Smooth muscle cell (in vitro differentiated cells): ENCODE measurements at regions not wholly inside any gene's neighbourhood (a gene's known extent, or its start where the extent isn't known, plus 50 kb on each side); places are given as distances from the start of the nearest gene placed in this dataset.
"Not testable (repeated sequence)": the region's sequence is repeated elsewhere in the genome, so short reads cannot be mapped to it uniquely, and the experiment has no call there.

Experiments used
- DNase-seq: peaks from one replicate; lab custom pipeline; 2025; ENCODE audit not compliant: unreplicated experiment; lab: John Stamatoyannopoulos, UW
- H2AFZ ChIP-seq: fragments of 200-600 bp; sonication (generic); 2 replicates; pipeline ENCODE4 v1.6.0; 2016; ENCODE audit warnings: antibody characterized with exemption, low read depth, mild to moderate bottlenecking
- H3F3A ChIP-seq: fragments of 200-600 bp; sonication (generic); 2 replicates; pipeline ENCODE4 v1.6.0; 2017; ENCODE audit warnings: antibody characterized with exemption, low read depth
- H3K27ac ChIP-seq: fragments of 200-600 bp; sonication (generic); 2 replicates; pipeline ENCODE4 v1.5.1; 2016; ENCODE audit warnings: low read depth, mild to moderate bottlenecking
- H3K27me3 ChIP-seq: fragments of 200-600 bp; sonication (generic); 2 replicates; pipeline ENCODE4 v1.6.1; 2016; ENCODE audit warnings: low read depth, mild to moderate bottlenecking
- H3K36me3 ChIP-seq: fragments of 200-600 bp; sonication (generic); 2 replicates; pipeline ENCODE4 v1.5.1; 2016; ENCODE audit warnings: low read depth
- H3K4me1 ChIP-seq: fragments of 200-600 bp; sonication (generic); 2 replicates; pipeline ENCODE4 v1.5.1; 2016; ENCODE audit warnings: low read depth
- H3K4me2 ChIP-seq: fragments of 200-600 bp; sonication (generic); 2 replicates; pipeline ENCODE4 v1.6.0; 2016; ENCODE audit warnings: mild to moderate bottlenecking
- H3K4me3 ChIP-seq: fragments of 200-600 bp; sonication (generic); 2 replicates; pipeline ENCODE4 v1.5.1; 2016; ENCODE audit warnings: mild to moderate bottlenecking
- H3K79me2 ChIP-seq: fragments of 200-600 bp; sonication (generic); 2 replicates; pipeline ENCODE4 v1.6.0; 2016; ENCODE audit warnings: low read depth, mild to moderate bottlenecking
- H3K9ac ChIP-seq: fragments of 200-600 bp; sonication (generic); 2 replicates; pipeline ENCODE4 v1.6.0; 2016; ENCODE audit warnings: low read depth
- H3K9me3 ChIP-seq: fragments of 200-600 bp; sonication (generic); replicated peaks from 2 replicates; pipeline ENCODE4 v1.5.1; 2016; ENCODE audit warnings: low read depth
- H4K20me1 ChIP-seq: fragments of 200-600 bp; sonication (generic); 2 replicates; pipeline ENCODE4 v1.6.0; 2016; ENCODE audit warnings: low read depth
- WGBS: methylation state at CpG from one replicate; pipeline ENCODE4 v1.1.7; 2016; ENCODE audit warnings: low lambda C conversion rate; 5-methylcytosine and 5-hydroxymethylcytosine counted together
- TF ChIP-seq, protein P1 (sequence below): fragments of 200-600 bp; sonication (generic); IDR thresholded peaks from 2 replicates; pipeline ENCODE4 v1.5.1; 2017; ENCODE audit warnings: borderline replicate concordance, mild to moderate bottlenecking, antibody characterized with exemption; ENCODE audit not compliant: insufficient read depth, poor library complexity, severe bottlenecking

DNA sequence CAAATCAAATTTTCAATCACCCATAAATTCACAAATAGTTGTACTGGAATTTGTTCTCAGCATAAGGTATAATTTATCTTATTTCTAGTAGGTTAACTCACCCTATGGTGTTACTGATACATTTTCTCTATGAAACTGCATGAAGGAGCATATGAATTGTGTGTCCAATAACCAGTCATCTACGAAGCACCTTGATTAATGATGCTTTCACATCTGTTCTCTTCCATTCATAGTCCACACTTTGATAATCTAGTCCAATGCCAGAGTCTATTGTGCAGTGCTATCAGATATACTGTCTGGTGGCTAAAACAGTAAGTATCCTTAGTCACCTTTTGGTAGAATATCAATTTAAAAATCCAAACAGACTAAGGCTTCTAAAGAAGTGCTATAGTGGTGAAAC is 876.0 kb downstream of the RPS29 start:
- Histone ChIP-seq H3K27ac (no peak overlapping the region), H3K79me2 (no peaks in the 10 kb centered on the region), H4K20me1 (no peaks in the 10 kb centered on the region), H3K36me3 (no peaks in the 10 kb centered on the region), H3K4me1 (no peaks in the 10 kb centered on the region), H2AFZ (no peak overlapping the region), H3K4me3 (no peak overlapping the region), H3K27me3 (no peaks in the 10 kb centered on the region), H3F3A (no peaks in the 10 kb centered on the region), H3K9ac (no peak overlapping the region), H3K9me3 (no peaks in the 10 kb centered on the region), H3K4me2 (no peak overlapping the region)
- no peak for DNase-seq
- TF ChIP-seq, protein P1, sequence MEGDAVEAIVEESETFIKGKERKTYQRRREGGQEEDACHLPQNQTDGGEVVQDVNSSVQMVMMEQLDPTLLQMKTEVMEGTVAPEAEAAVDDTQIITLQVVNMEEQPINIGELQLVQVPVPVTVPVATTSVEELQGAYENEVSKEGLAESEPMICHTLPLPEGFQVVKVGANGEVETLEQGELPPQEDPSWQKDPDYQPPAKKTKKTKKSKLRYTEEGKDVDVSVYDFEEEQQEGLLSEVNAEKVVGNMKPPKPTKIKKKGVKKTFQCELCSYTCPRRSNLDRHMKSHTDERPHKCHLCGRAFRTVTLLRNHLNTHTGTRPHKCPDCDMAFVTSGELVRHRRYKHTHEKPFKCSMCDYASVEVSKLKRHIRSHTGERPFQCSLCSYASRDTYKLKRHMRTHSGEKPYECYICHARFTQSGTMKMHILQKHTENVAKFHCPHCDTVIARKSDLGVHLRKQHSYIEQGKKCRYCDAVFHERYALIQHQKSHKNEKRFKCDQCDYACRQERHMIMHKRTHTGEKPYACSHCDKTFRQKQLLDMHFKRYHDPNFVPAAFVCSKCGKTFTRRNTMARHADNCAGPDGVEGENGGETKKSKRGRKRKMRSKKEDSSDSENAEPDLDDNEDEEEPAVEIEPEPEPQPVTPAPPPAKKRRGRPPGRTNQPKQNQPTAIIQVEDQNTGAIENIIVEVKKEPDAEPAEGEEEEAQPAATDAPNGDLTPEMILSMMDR: no peak
- WGBS: 93% methylated on average over 1 of the region's 1 CpG

DNA sequence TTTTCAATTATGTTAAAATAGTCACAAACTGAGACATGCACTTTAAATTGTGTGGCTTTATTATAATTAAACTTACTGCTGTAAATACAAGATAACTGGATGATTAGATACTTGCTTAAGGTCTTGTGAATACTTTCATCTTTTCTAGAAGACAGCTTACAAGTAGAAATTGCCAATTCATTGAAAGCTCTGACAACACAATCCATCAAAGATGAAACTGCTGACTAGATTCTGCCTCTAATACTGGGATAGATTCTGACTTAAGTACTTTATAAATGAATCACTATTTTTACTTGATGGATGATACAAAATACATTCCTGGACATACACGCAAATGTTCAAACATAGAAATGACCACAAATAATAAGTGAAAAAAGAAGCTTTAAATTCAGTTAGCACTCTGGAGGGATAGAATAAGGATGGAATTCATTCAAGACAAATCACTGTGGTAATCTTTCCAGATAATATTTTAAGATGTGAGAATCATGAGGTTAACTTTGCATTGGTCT is 876.8 kb downstream of the RPS29 start:
- Histone ChIP-seq H3F3A (no peaks in the 10 kb centered on the region), H3K4me2 (no peak overlapping the region), H3K27ac (no peak overlapping the region), H3K9me3 (no peaks in the 10 kb centered on the region), H3K4me3 (no peak overlapping the region), H3K36me3 (no peaks in the 10 kb centered on the region), H4K20me1 (no peaks in the 10 kb centered on the region), H3K27me3 (no peaks in the 10 kb centered on the region), H3K4me1 (no peaks in the 10 kb centered on the region), H3K79me2 (no peaks in the 10 kb centered on the region), H2AFZ (no peak overlapping the region), H3K9ac (no peak overlapping the region)
- no peak for DNase-seq
- WGBS: 91% methylated on average over 1 of the region's 1 CpG
- TF ChIP-seq, protein P1: no peak

DNA sequence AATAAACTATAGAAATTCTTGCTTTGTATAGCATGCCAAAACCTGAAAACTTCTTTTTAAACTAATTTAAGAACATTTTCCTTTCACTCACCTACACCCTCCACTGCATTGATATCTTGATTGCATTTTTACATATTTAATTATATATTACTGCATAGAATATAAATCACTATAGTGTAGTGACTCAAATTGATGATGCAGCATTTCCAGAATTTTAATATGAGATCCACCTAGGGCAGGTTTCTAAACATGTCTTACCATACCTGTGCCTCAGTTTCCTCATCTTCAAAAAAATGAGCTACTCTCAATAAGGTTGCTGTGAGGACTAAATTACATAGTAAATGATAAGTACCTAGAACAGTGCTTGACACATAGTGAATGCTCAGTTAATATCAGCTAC is 881.5 kb downstream of the RPS29 start:
- no peaks in the 10 kb centered on the region for H3K36me3 ChIP-seq
- H3K4me2 ChIP-seq: no peak overlapping the region
- H3K9ac ChIP-seq: no peak overlapping the region
- DNase-seq: no peak
- TF ChIP-seq, protein P1: no peak
- H2AFZ ChIP-seq: no peak overlapping the region
- no peak overlapping the region for H3K4me3 ChIP-seq
- H3K27ac ChIP-seq: no peak overlapping the region
- H4K20me1 ChIP-seq: no peaks in the 10 kb centered on the region
- H3K4me1 ChIP-seq: no peaks in the 10 kb centered on the region
- no peaks in the 10 kb centered on the region for H3K9me3 ChIP-seq
- H3F3A ChIP-seq: peaks cover 5% of the 10 kb centered on the region
- H3K79me2 ChIP-seq: no peaks in the 10 kb centered on the region
- no peaks in the 10 kb centered on the region for H3K27me3 ChIP-seq

DNA sequence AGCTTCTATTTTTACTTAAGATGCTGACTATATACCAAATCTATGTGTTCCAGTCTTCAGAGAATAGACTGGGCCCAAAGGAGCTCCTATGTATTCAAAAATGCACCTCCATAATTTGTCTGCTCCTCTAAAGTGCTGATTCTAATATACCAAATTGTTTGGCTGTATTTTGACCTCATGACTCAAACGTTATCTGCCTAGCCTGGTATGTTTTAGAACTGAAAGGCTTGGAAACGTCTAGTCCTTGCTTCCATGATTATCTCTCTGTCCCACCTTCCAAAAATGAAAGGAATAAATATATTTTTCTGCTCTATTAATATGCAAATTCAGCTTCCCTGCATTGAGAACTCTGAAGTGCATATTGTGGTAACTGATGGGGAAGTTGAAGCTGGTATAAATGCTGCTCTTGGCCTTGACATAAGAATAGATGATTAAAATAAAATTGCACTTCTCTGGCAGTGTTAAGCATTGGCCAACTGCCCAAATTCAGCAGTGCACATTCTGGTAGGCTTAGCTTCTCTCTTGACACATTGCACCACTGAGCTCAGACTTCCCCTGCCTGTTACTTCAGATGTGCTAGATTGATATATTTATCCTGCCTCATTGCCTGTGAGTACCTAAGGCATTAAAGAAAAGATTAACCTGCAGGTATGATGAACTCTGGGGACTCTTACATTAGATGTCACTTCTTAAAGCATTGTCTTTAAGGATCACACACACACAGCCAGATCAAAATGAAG is 882.3 kb downstream of the RPS29 start:
- no peaks in the 10 kb centered on the region for H3K9me3 ChIP-seq
- no peaks in the 10 kb centered on the region for H4K20me1 ChIP-seq
- H3K4me3 ChIP-seq: no peak overlapping the region
- TF ChIP-seq, protein P1: no peak
- H2AFZ ChIP-seq: peak overlapping the region; percentile 75
- H3K27me3 ChIP-seq: no peaks in the 10 kb centered on the region
- H3K79me2 ChIP-seq: no peaks in the 10 kb centered on the region
- 38% methylated on average over 2 of the region's 2 CpGs for WGBS
- H3K27ac ChIP-seq: no peak overlapping the region
- H3K4me2 ChIP-seq: peak overlapping the region; percentile 26
- DNase-seq: no peak
- no peak overlapping the region for H3K9ac ChIP-seq
- peaks cover 5% of the 10 kb centered on the region for H3F3A ChIP-seq
- no peaks in the 10 kb centered on the region for H3K36me3 ChIP-seq
- no peaks in the 10 kb centered on the region for H3K4me1 ChIP-seq

DNA sequence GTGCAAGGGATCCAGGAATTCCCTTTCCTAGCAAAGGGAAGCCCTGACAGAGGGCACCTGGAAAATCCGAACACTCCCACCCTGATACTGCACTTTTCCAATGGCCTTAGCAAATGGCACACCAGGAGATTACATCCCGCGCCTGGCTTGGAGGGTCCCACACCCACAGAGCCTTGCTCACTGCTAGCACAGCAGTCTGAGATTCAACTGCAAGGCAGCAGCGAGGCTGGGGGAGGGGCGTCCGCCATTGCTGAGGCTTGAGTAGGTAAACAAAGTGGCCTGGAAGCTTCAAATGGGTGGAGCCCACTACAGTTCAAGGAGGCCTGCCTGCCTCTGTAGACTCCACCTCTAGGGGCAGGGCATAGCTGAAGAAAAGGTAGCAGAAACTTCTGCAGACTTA is 888.8 kb downstream of the RPS29 start:
- not testable (repeated sequence) for H3K27me3 ChIP-seq
- WGBS: 93% methylated on average over 6 of the region's 6 CpGs

More for the DNA sequence above, 888.8 kb downstream of the RPS29 start:
- not testable (repeated sequence) for H3K79me2 ChIP-seq, H3F3A ChIP-seq, DNase-seq, H3K9me3 ChIP-seq, H3K9ac ChIP-seq, H3K4me1 ChIP-seq, H3K36me3 ChIP-seq, H4K20me1 ChIP-seq, H3K4me3 ChIP-seq, H3K4me2 ChIP-seq, H2AFZ ChIP-seq, H3K27ac ChIP-seq
